ENCODE measurements at regions not wholly inside any gene's neighbourhood (a gene's known extent, or its start where the extent isn't known, plus 50 kb on each side); places are given as distances from the start of the nearest gene placed in this dataset.
"Not testable (repeated sequence)": the region's sequence is repeated elsewhere in the genome, so short reads cannot be mapped to it uniquely, and the experiment has no call there.

- DNase-seq: no peak
Measured at GRCh38 chr10:6802759-6803426, 222.8 kb upstream of the PRKCQ start.

GRCh38 chr10:6796231-6796630, 216.2 kb upstream of the PRKCQ start:
- DNase-seq: no peak

- no peak for DNase-seq
Measured at GRCh38 chr10:6795541-6795940, 215.5 kb upstream of the PRKCQ start.

GRCh38 chr10:6794841-6795240, 214.8 kb upstream of the PRKCQ start:
- DNase-seq: not testable (repeated sequence)

- DNase-seq: no peak
Measured at GRCh38 chr10:6794441-6794840, 214.4 kb upstream of the PRKCQ start.

- no peak for DNase-seq
Measured at GRCh38 chr10:6788731-6789130, 208.7 kb upstream of the PRKCQ start.

- DNase-seq: no peak
Measured at GRCh38 chr10:6788231-6788630, 208.2 kb upstream of the PRKCQ start.

- DNase-seq: no peak
Measured at GRCh38 chr10:6787718-6788117, 207.6 kb upstream of the PRKCQ start.

- DNase-seq: no peak
Measured at GRCh38 chr10:6787091-6787490, 207.0 kb upstream of the PRKCQ start.

GRCh38 chr10:6786579-6787031, 206.5 kb upstream of the PRKCQ start:
- peak; percentile 62 for DNase-seq

GRCh38 chr10:6784429-6784828, 204.4 kb upstream of the PRKCQ start:
- DNase-seq: not testable (repeated sequence)

GRCh38 chr10:6783471-6783870, 203.4 kb upstream of the PRKCQ start:
- DNase-seq: no peak

GRCh38 chr10:6782378-6782777, 202.3 kb upstream of the PRKCQ start:
- no peak for DNase-seq

- DNase-seq: no peak
Measured at GRCh38 chr10:6781133-6781770, 201.2 kb upstream of the PRKCQ start.

GRCh38 chr10:6780008-6780677, 200.1 kb upstream of the PRKCQ start:
- DNase-seq: no peak

- DNase-seq: peak; percentile 96
Measured at GRCh38 chr10:6778992-6779701, 199.1 kb upstream of the PRKCQ start.

GRCh38 chr10:6776170-6776569, 196.1 kb upstream of the PRKCQ start:
- DNase-seq: no peak

GRCh38 chr10:6774406-6774805, 194.3 kb upstream of the PRKCQ start:
- DNase-seq: no peak

GRCh38 chr10:6771331-6771730, 191.3 kb upstream of the PRKCQ start:
- no peak for DNase-seq

- peak; percentile 36 for DNase-seq
Measured at GRCh38 chr10:6770846-6771245, 190.8 kb upstream of the PRKCQ start.

- DNase-seq: no peak
Measured at GRCh38 chr10:6769704-6770417, 189.8 kb upstream of the PRKCQ start.

- DNase-seq: peak; percentile 33
Measured at GRCh38 chr10:6766131-6766801, 186.2 kb upstream of the PRKCQ start.

Data from fibroblast of skin of back (primary cell).